Body of pancreas (tissue), 4 donors: ENCODE measurements at regions not wholly inside any gene's neighbourhood (a gene's known extent, or its start where the extent isn't known, plus 50 kb on each side); places are given as distances from the start of the nearest gene placed in this dataset.
"Not testable (repeated sequence)": the region's sequence is repeated elsewhere in the genome, so short reads cannot be mapped to it uniquely, and the experiment has no call there.

Experiments
- ATAC-seq: fragments of 150-250 bp; one replicate; pipeline ENCODE4 v1.9.1; 2016
- DNase-seq, 4 donors: peaks; one replicate each; pipeline ENCODE4 v3.0.0-alpha.2; 2019
- H3K27ac ChIP-seq, 4 donors: fragments of 200-600 bp; sonication (generic); 1 replicate in 3 of 4; 2 replicates in 1 of 4; pipeline versions ENCODE4 v1.5.1 to v1.6.1; 2016 to 2019; ENCODE audit warnings: mild to moderate bottlenecking in 1 of 4, mixed read lengths in 1 of 4, moderate library complexity in 1 of 4
- H3K27me3 ChIP-seq, 2 donors: fragments of 200-600 bp; sonication (generic); one replicate each; pipeline ENCODE4 v1.6.0; 2016; ENCODE audit warnings: mild to moderate bottlenecking in 1 of 2
- H3K36me3 ChIP-seq, 2 donors: fragments of 200-600 bp; sonication (generic); replicated peaks in 1 of 2; 2 replicates each; pipeline ENCODE4 v1.5.1; 2016; ENCODE audit warnings: low read depth in 2 of 2; ENCODE audit not compliant: insufficient read depth in 1 of 2
- H3K4me1 ChIP-seq: fragments of 200-600 bp; sonication (generic); one replicate; pipeline ENCODE4 v1.6.0; 2016
- H3K4me3 ChIP-seq, 2 donors: fragments of 200-600 bp; sonication (generic); 1 replicate in 1 of 2; 2 replicates in 1 of 2; pipeline ENCODE4 v1.5.1; 2016 to 2019
- H3K9me3 ChIP-seq, 3 donors: fragments of 200-600 bp; sonication (generic); 1 replicate in 2 of 3; 2 replicates in 1 of 3; pipeline ENCODE4 v1.5.1; 2016
- CTCF ChIP-seq, 7 experiments: fragments of 450-650 bp in 4 of 7; fragments of 200-600 bp in 3 of 7; sonication (generic) in 3 of 7; IDR thresholded peaks; one replicate each; pipeline ENCODE4 v1.5.1; 2016 to 2019; ENCODE audit warnings: antibody characterized with exemption in 7 of 7
- POLR2A ChIP-seq, 3 donors: fragments of 450-650 bp; IDR thresholded peaks; one replicate each; pipeline ENCODE4 v1.6.1; 2016; ENCODE audit warnings: antibody characterized with exemption in 3 of 3, mild to moderate bottlenecking in 2 of 3
- WGBS, 2 donors: methylation state at CpG; one replicate each; pipeline ENCODE4 v1.1.5; 2017; 5-methylcytosine and 5-hydroxymethylcytosine counted together
- intact Hi-C: fragments of 100-400 bp; cut with DNase I; formaldehyde crosslinking; loops from one replicate; pipeline ENCODE4 v1.15.1; 2023

- no peak for ATAC-seq
- Histone ChIP-seq H3K4me3 (no peak overlapping the region), H3K9me3 (no peaks in the 10 kb centered on the region), H3K27me3 (no peaks in the 10 kb centered on the region), H3K36me3 (no peaks in the 10 kb centered on the region), H3K27ac (no peak overlapping the region), H3K4me1 (no peaks in the 10 kb centered on the region)
- no peak for TF ChIP-seq POLR2A (IDR thresholded peaks at IDR 0.05)
- WGBS, 2 donors, result 61 to 72% methylated on average over 7 of the region's 7 CpGs
- DNase-seq, result no peak
- intact Hi-C loops, result no loop called here
Observed at GRCh38 chr7:67487316-67487715, 490.7 kb downstream of the TYW1 start.

- DNase-seq (no peak), ATAC-seq (no peak)
- TF ChIP-seq CTCF (IDR thresholded peaks at IDR 0.05), result no peak
- TF ChIP-seq POLR2A (IDR thresholded peaks at IDR 0.05), result no peak
- Histone ChIP-seq H3K27me3 (no peaks in the 10 kb centered on the region), H3K9me3 (no peaks in the 10 kb centered on the region), H3K27ac (no peak overlapping the region), H3K4me1 (no peaks in the 10 kb centered on the region), H3K36me3 (no peaks in the 10 kb centered on the region), H3K4me3 (no peak overlapping the region)
- WGBS, 2 donors, result 81 to 84% methylated on average over 5 of the region's 5 CpGs
- intact Hi-C loops, result no loop called here
Observed at GRCh38 chr7:67489881-67490280, 493.2 kb downstream of the TYW1 start.

GRCh38 chr7:67493366-67493765 is 496.7 kb downstream of the TYW1 start:
- H3K4me3 ChIP-seq, result no peak overlapping the region
- ATAC-seq (no peak), DNase-seq (no peak)
- intact Hi-C loops, result no loop called here
- no peak overlapping the region for H3K27ac ChIP-seq
- no peaks in the 10 kb centered on the region for H3K27me3 ChIP-seq
- no peaks in the 10 kb centered on the region for H3K4me1 ChIP-seq
- WGBS, 2 donors, result 58% methylated on average over 8 of the region's 8 CpGs
- TF ChIP-seq CTCF (IDR thresholded peaks at IDR 0.05), result no peak
- no peak for TF ChIP-seq POLR2A (IDR thresholded peaks at IDR 0.05)
- no peaks in the 10 kb centered on the region for H3K9me3 ChIP-seq
- no peaks in the 10 kb centered on the region for H3K36me3 ChIP-seq

GRCh38 chr7:67496589-67496988 is 500.0 kb downstream of the TYW1 start:
- intact Hi-C loops, result no loop called here
- DNase-seq (no peak), ATAC-seq (no peak)
- 60 to 70% methylated on average over 7 of the region's 7 CpGs for WGBS, 2 donors
- no peak overlapping the region for H3K27ac ChIP-seq
- TF ChIP-seq POLR2A (IDR thresholded peaks at IDR 0.05) (no peak), CTCF (IDR thresholded peaks at IDR 0.05) (no peak)
- no peak overlapping the region for H3K4me3 ChIP-seq
- H3K27me3 ChIP-seq, result no peaks in the 10 kb centered on the region
- no peaks in the 10 kb centered on the region for H3K4me1 ChIP-seq
- no peaks in the 10 kb centered on the region for H3K36me3 ChIP-seq
- no peaks in the 10 kb centered on the region for H3K9me3 ChIP-seq

- WGBS, 2 donors, result 61 to 80% methylated on average over 3 of the region's 3 CpGs
- H3K27me3 ChIP-seq, H3K27ac ChIP-seq, H3K4me3 ChIP-seq, H3K4me1 ChIP-seq, intact Hi-C loops, ATAC-seq, H3K9me3 ChIP-seq, DNase-seq, H3K36me3 ChIP-seq: not testable (repeated sequence)
Observed at GRCh38 chr7:67497914-67498313, 501.3 kb downstream of the TYW1 start.

GRCh38 chr7:67502929-67503328 is 506.3 kb downstream of the TYW1 start:
- H3K9me3 ChIP-seq, result no peaks in the 10 kb centered on the region
- TF ChIP-seq POLR2A (IDR thresholded peaks at IDR 0.05) (no peak), CTCF (IDR thresholded peaks at IDR 0.05) (no peak)
- intact Hi-C loops, result no loop called here
- no peaks in the 10 kb centered on the region for H3K4me1 ChIP-seq
- no peak overlapping the region for H3K27ac ChIP-seq
- ATAC-seq (no peak), DNase-seq (no peak)
- no peaks in the 10 kb centered on the region for H3K27me3 ChIP-seq
- no peak overlapping the region for H3K4me3 ChIP-seq
- H3K36me3 ChIP-seq, result no peaks in the 10 kb centered on the region
- WGBS, 2 donors, result 58 to 70% methylated on average over 3 of the region's 3 CpGs
